Ishikawa (cell line): ENCODE measurements at regions not wholly inside any gene's neighbourhood (a gene's known extent, or its start where the extent isn't known, plus 50 kb on each side); places are given as distances from the start of the nearest gene placed in this dataset.

Source experiments
- CREB1 ChIP-seq: IDR thresholded peaks from 2 replicates; pipeline ENCODE4 v1.6.1; 2012; ENCODE audit warnings: low read depth
- EGR1 ChIP-seq: IDR thresholded peaks from 2 replicates; pipeline ENCODE4 v1.6.1; 2012
- EP300 ChIP-seq: IDR thresholded peaks from 2 replicates; pipeline ENCODE4 v1.6.1; 2012; ENCODE audit warnings: borderline replicate concordance
- FOXM1 ChIP-seq: IDR thresholded peaks from 2 replicates; pipeline ENCODE4 v1.6.1; 2012; ENCODE audit warnings: low read depth, borderline replicate concordance
- NFIC ChIP-seq: IDR thresholded peaks from 2 replicates; pipeline ENCODE4 v1.6.1; 2012
- RAD21 ChIP-seq: IDR thresholded peaks from 2 replicates; pipeline ENCODE4 v1.6.1; 2012; ENCODE audit warnings: low read depth
- TAF1 ChIP-seq: IDR thresholded peaks from 2 replicates; pipeline ENCODE4 v1.6.1; 2012; ENCODE audit warnings: low read depth, mild to moderate bottlenecking
- TCF12 ChIP-seq: IDR thresholded peaks from 2 replicates; pipeline ENCODE4 v1.6.1; 2012; ENCODE audit warnings: low read depth
- TEAD4 ChIP-seq: IDR thresholded peaks from 2 replicates; pipeline ENCODE4 v1.6.1; 2012
- YY1 ChIP-seq: IDR thresholded peaks from 2 replicates; pipeline ENCODE4 v1.6.1; 2012; ENCODE audit warnings: low read depth
- TF ChIP-seq, protein P1 (sequence below): IDR thresholded peaks from 2 replicates; pipeline ENCODE4 v1.6.1; 2012; ENCODE audit warnings: low read depth, mild to moderate bottlenecking
- TF ChIP-seq, protein P2 (sequence below): IDR thresholded peaks from 2 replicates; pipeline ENCODE4 v1.6.1; 2012

DNA sequence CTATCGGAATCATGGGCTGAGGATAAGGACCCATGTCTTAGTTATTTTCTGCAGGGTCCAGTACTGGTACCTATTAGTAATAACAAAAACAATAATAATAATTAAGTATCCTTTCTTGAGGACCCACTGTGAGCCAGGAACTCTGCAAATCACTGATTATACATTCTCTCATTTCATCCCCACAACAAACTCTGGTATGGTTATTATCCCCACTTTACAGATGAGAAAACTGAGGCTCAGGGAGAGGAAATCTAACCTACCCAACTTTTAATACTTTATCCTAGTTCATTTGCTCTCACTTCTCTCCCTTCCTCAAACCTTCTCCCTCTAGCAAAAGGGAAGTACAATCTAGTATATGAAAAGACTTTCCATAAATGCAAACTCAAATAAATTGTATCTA, 528.4 kb upstream of the PROK2 start:
- TF ChIP-seq YY1 = no peak
- no peak for TF ChIP-seq EGR1
- TF ChIP-seq, protein P1, sequence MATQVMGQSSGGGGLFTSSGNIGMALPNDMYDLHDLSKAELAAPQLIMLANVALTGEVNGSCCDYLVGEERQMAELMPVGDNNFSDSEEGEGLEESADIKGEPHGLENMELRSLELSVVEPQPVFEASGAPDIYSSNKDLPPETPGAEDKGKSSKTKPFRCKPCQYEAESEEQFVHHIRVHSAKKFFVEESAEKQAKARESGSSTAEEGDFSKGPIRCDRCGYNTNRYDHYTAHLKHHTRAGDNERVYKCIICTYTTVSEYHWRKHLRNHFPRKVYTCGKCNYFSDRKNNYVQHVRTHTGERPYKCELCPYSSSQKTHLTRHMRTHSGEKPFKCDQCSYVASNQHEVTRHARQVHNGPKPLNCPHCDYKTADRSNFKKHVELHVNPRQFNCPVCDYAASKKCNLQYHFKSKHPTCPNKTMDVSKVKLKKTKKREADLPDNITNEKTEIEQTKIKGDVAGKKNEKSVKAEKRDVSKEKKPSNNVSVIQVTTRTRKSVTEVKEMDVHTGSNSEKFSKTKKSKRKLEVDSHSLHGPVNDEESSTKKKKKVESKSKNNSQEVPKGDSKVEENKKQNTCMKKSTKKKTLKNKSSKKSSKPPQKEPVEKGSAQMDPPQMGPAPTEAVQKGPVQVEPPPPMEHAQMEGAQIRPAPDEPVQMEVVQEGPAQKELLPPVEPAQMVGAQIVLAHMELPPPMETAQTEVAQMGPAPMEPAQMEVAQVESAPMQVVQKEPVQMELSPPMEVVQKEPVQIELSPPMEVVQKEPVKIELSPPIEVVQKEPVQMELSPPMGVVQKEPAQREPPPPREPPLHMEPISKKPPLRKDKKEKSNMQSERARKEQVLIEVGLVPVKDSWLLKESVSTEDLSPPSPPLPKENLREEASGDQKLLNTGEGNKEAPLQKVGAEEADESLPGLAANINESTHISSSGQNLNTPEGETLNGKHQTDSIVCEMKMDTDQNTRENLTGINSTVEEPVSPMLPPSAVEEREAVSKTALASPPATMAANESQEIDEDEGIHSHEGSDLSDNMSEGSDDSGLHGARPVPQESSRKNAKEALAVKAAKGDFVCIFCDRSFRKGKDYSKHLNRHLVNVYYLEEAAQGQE = no peak
- TF ChIP-seq RAD21 = no peak
- TF ChIP-seq CREB1 = no peak
- no peak for TF ChIP-seq TAF1
- no peak for TF ChIP-seq FOXM1
- TF ChIP-seq TCF12 = no peak
- TF ChIP-seq NFIC = no peak
- TF ChIP-seq EP300 = no peak
- TF ChIP-seq, protein P2, sequence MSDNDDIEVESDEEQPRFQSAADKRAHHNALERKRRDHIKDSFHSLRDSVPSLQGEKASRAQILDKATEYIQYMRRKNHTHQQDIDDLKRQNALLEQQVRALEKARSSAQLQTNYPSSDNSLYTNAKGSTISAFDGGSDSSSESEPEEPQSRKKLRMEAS = no peak
- no peak for TF ChIP-seq TEAD4
